K562 (cell line): ENCODE measurements at regions not wholly inside any gene's neighbourhood (a gene's known extent, or its start where the extent isn't known, plus 50 kb on each side); places are given as distances from the start of the nearest gene placed in this dataset.

Source experiments
- ATAC-seq: fragments of 200-7000 bp; cut with Tn5 transposase; 3 replicates; pipeline ENCODE4 v1.9.1; 2020; ENCODE audit warnings: moderate library complexity
- BruUV-seq: library from RNA; stranded (reverse); fragments of 400-500 nt; replicated peaks from 2 replicates; lab custom pipeline; 2021; lab: Mats Ljungman, UMichigan
- CTCF ChIA-PET: fragments of 300-600 bp; formaldehyde crosslinking; extraction: SDS; loops from one replicate; lab custom pipeline; 2021; ENCODE audit warnings: low intra/inter-chr PET ratio; lab: Yijun Ruan, JAX
- POLR2A ChIA-PET: fragments of 300-600, 350-650 bp; sonication (Branson Sonifier 250); formaldehyde crosslinking; extraction: SDS; loops from one replicate; lab custom pipeline; 2021; ENCODE audit warnings: antibody characterized with exemption, inconsistent platforms; lab: Yijun Ruan, JAX
- DNase-seq, 4 experiments: peaks; one replicate each; pipeline versions ENCODE4 v3.0.0 to v3.0.0-alpha.2; 2011 to 2018; ENCODE audit warnings: low spot score in 3 of 4, mixed read lengths in 3 of 4; ENCODE audit errors: extremely low read depth in 1 of 4
- FAIRE-seq: peaks from 2 replicates; lab custom pipeline; 2011; peaks lifted over from hg19 to GRCh38; lab: Jason Lieb, UNC
- H2AFZ ChIP-seq: 2 replicates; pipeline ENCODE4 v1.6.0; 2011; ENCODE audit warnings: low read depth, low read length, control low read depth, inconsistent platforms
- H3K27ac ChIP-seq: fragments of 200-600 bp; 3 replicates; pipeline ENCODE4 v1.8.0; 2011; ENCODE audit warnings: low read depth, mild to moderate bottlenecking, control low read depth, inconsistent platforms, low read length, moderate library complexity, mixed read lengths; ENCODE audit errors: extremely low read depth
- H3K27me3 ChIP-seq, 2 experiments: fragments of 300-600 bp in 1 of 2; 2 replicates in 1 of 2; 3 replicates in 1 of 2; pipeline versions ENCODE4 v1.6.0 to v1.8.0; 2011; ENCODE audit warnings: inconsistent platforms in 2 of 2, low read length in 2 of 2, mild to moderate bottlenecking in 1 of 2, mixed read lengths in 1 of 2, moderate library complexity in 1 of 2; ENCODE audit not compliant: control insufficient read depth in 2 of 2, insufficient read depth in 2 of 2
- H3K36me3 ChIP-seq: fragments of 300-600 bp; 3 replicates; pipeline ENCODE4 v1.8.0; 2011; ENCODE audit warnings: mild to moderate bottlenecking, low read length, inconsistent platforms; ENCODE audit not compliant: control insufficient read depth, insufficient read depth
- H3K4me1 ChIP-seq, 2 experiments: fragments of 200-600 bp in 1 of 2; replicated peaks in 1 of 2; 2 replicates in 1 of 2; 3 replicates in 1 of 2; pipeline versions ENCODE4 v1.5.1 to v1.8.0; 2011; ENCODE audit warnings: inconsistent platforms in 2 of 2, low read length in 2 of 2, mild to moderate bottlenecking in 1 of 2, mixed read lengths in 1 of 2, moderate library complexity in 1 of 2; ENCODE audit not compliant: control insufficient read depth in 2 of 2, insufficient read depth in 2 of 2
- H3K4me2 ChIP-seq: 2 replicates; pipeline ENCODE4 v1.6.1; 2011; ENCODE audit warnings: low read length, control low read depth, inconsistent platforms, mixed read lengths; ENCODE audit not compliant: insufficient read depth
- H3K4me3 ChIP-seq: fragments of 200-600 bp; sonication (generic), shearing (Covaris generic); 2 replicates; pipeline ENCODE4 v1.5.1; 2016; ENCODE audit warnings: control low read depth, inconsistent platforms
- H3K79me2 ChIP-seq: fragments of 200-600 bp; 3 replicates; pipeline ENCODE4 v1.8.0; 2011; ENCODE audit warnings: low read length, inconsistent platforms; ENCODE audit not compliant: control insufficient read depth, insufficient read depth
- H3K9ac ChIP-seq, 2 experiments: 2 replicates each; pipeline versions ENCODE4 v1.6.0 to v1.6.1; 2011; ENCODE audit warnings: low read depth in 2 of 2, low read length in 2 of 2, control low read depth in 1 of 2, inconsistent platforms in 1 of 2, mild to moderate bottlenecking in 1 of 2, mixed read lengths in 1 of 2; ENCODE audit not compliant: insufficient read depth in 1 of 2
- H3K9me1 ChIP-seq: one replicate; pipeline ENCODE4 v1.6.0; 2011; ENCODE audit warnings: inconsistent platforms, mild to moderate bottlenecking, low read length, moderate library complexity; ENCODE audit not compliant: control insufficient read depth, insufficient read depth
- H3K9me3 ChIP-seq: replicated peaks from 2 replicates; pipeline ENCODE4 v1.5.1; 2011; ENCODE audit warnings: low read depth, low read length, inconsistent platforms; ENCODE audit not compliant: control insufficient read depth, insufficient read depth
- H4K20me1 ChIP-seq: replicated peaks from 2 replicates; pipeline ENCODE4 v1.6.1; 2011; ENCODE audit warnings: low read length, inconsistent platforms, mixed read lengths; ENCODE audit not compliant: control insufficient read depth, insufficient read depth
- JUNB ChIP-seq: fragments of 450-650 bp; formaldehyde crosslinking; conservative IDR thresholded peaks from 2 replicates; pipeline ENCODE4 v1.4.0; 2020; ENCODE audit warnings: mild to moderate bottlenecking
- PHF21A ChIP-seq: fragments of 450-650 bp; IDR thresholded peaks from 2 replicates; pipeline ENCODE4 v1.6.1; 2017; ENCODE audit warnings: low read depth, borderline replicate concordance
- ZNF174 ChIP-seq: fragments of 250-450 bp; sonication (Bioruptor Pico); IDR thresholded peaks from 2 replicates; pipeline ENCODE4 v1.4.0; 2020; ENCODE audit warnings: mild to moderate bottlenecking
- WGBS: fragments of 100-300 bp; shearing (Covaris generic); methylation state at CpG from one replicate; pipeline ENCODE4 v1.1.6; 2016; ENCODE audit warnings: low coverage, mixed read lengths; ENCODE audit not compliant: insufficient coverage; ENCODE audit errors: missing lambda C conversion rate; 5-methylcytosine and 5-hydroxymethylcytosine counted together
- in situ Hi-C: fragments of 300-500 bp; cut with MboI; formaldehyde crosslinking; loops from 4 replicates; pipeline ENCODE4 v1.15.0; 2018; ENCODE audit warnings: inconsistent platforms, mixed read lengths
- intact Hi-C: fragments of 100-400 bp; cut with micrococcal nuclease; formaldehyde crosslinking; loops from 2 replicates; pipeline ENCODE4 v1.14.2; 2022
- TF ChIP-seq, protein P1 (sequence below): IDR thresholded peaks from 2 replicates; pipeline ENCODE4 v1.6.1; 2016; ENCODE audit warnings: missing genetic modification characterization, missing compliant biosample characterization

GRCh38 chr14:103225062-103225461 is 101.8 kb downstream of the TNFAIP2 start:
- Histone ChIP-seq H3K9ac (peak overlapping the region in 1 of 2 experiments; percentile 71; a peak in 1 of 4 replicates), H3K9me1 (no peaks in the 10 kb centered on the region), H3K4me3 (no peak overlapping the region), H3K27me3 (no peaks in the 10 kb centered on the region; a peak in 1 of 5 replicates), H3K4me1 (peaks cover 2 to 17% of the 10 kb centered on the region in 2 experiments; a peak in 4 of 5 replicates), H3K79me2 (no peaks in the 10 kb centered on the region), H2AFZ (peak overlapping the region; percentile 70), H3K4me2 (peak overlapping the region; percentile 24; the same call in 1 of the 2 replicates), H3K27ac (no peak overlapping the region), H3K9me3 (no peaks in the 10 kb centered on the region), H3K36me3 (no peaks in the 10 kb centered on the region), H4K20me1 (no peaks in the 10 kb centered on the region)
- TF ChIP-seq, protein P1, sequence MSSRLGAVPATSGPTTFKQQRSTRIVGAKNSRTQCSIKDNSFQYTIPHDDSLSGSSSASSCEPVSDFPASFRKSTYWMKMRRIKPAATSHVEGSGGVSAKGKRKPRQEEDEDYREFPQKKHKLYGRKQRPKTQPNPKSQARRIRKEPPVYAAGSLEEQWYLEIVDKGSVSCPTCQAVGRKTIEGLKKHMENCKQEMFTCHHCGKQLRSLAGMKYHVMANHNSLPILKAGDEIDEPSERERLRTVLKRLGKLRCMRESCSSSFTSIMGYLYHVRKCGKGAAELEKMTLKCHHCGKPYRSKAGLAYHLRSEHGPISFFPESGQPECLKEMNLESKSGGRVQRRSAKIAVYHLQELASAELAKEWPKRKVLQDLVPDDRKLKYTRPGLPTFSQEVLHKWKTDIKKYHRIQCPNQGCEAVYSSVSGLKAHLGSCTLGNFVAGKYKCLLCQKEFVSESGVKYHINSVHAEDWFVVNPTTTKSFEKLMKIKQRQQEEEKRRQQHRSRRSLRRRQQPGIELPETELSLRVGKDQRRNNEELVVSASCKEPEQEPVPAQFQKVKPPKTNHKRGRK (tag) = no peak
- TF ChIP-seq PHF21A = no peak
- TF ChIP-seq ZNF174 = no peak
- TF ChIP-seq JUNB (CRISPR knock-in tag) = no peak
- CTCF ChIA-PET = no interaction called here
- intact Hi-C loops (no loop called here), in situ Hi-C loops (no loop called here)
- POLR2A ChIA-PET = interaction anchor here (2.1 kb wide), 1 partner anchor 10 kb away, joined by 6 read pairs; no protein-coding TSS in a partner anchor
- no peak for FAIRE-seq
- peak in 1 of 4 experiments; percentile 13 for DNase-seq
- WGBS = 18% methylated on average over 13 of the region's 14 CpGs
- ATAC-seq = no peak; the same call in 1 of the 3 replicates
- no TSS peak for BruUV-seq
